Lower leg skin (tissue), 4 donors: ENCODE measurements at regions not wholly inside any gene's neighbourhood (a gene's known extent, or its start where the extent isn't known, plus 50 kb on each side); places are given as distances from the start of the nearest gene placed in this dataset.

Source experiments
- DNase-seq, 2 donors: peaks; one replicate each; pipeline ENCODE4 v3.0.0-alpha.2; 2019; ENCODE audit warnings: low spot score in 2 of 2
- H3K4me3 ChIP-seq: fragments of 200-600 bp; sonication (generic); 2 replicates; pipeline ENCODE4 v1.5.1; 2017; ENCODE audit warnings: mild to moderate bottlenecking, low read depth; ENCODE audit not compliant: poor library complexity, severe bottlenecking
- POLR2A ChIP-seq, 2 donors: fragments of 450-650 bp; IDR thresholded peaks; one replicate each; pipeline ENCODE4 v1.6.1; 2016 to 2017; ENCODE audit warnings: antibody characterized with exemption in 2 of 2, mild to moderate bottlenecking in 1 of 2, moderate library complexity in 1 of 2
- WGBS, 2 donors: methylation state at CpG; one replicate each; pipeline ENCODE4 v1.1.5; 2018; 5-methylcytosine and 5-hydroxymethylcytosine counted together
- intact Hi-C: fragments of 100-400 bp; cut with DNase I; formaldehyde crosslinking; loops from one replicate; pipeline ENCODE4 v1.15.0; 2023; ENCODE audit warnings: low total_unique reads
- TF ChIP-seq, protein P1 (sequence below), 3 donors: fragments of 450-650 bp; IDR thresholded peaks; one replicate each; pipeline ENCODE4 v1.5.1; 2016; ENCODE audit warnings: antibody characterized with exemption in 3 of 3, mild to moderate bottlenecking in 3 of 3, moderate library complexity in 2 of 3

DNA sequence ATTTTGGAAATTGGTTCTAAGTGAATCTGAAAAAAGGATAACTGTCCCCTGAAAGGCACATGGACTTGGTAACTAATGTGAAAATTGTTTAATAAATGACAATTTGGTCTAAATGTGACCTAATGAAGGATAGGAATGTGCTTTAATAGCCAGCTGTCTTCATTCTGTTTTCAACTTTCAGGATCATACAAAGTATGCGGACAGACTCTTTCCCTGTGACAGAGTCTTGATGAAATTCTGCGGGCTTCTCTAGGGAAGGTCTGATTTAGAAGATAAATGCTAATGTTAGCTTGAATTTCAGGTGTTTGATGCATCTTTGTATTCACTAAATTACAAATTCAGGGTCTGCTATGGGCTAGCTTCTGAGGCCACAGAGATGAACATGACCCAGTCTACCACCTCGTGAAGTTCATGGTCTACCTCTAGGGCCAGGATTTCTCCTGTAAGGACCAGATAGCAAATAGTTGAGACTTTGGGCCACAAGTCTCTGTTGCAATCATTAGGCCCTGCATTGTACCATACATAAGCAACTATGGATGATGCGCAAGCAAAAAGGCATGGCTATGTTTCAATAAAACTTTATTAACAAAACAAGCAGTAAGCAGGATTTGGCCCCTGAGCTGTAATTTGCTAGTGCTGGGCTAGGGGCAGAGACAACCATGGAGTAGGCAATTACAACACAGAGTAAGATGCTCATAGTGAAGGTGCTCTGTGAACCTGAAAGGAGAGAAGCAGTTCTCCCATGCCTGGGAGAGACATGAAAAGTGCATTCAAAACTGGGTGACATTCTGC is 368.6 kb downstream of the INHBA start:
- 93 to 97% methylated on average over 4 of the region's 4 CpGs for WGBS, 2 donors
- no peak overlapping the region for H3K4me3 ChIP-seq
- TF ChIP-seq, protein P1, sequence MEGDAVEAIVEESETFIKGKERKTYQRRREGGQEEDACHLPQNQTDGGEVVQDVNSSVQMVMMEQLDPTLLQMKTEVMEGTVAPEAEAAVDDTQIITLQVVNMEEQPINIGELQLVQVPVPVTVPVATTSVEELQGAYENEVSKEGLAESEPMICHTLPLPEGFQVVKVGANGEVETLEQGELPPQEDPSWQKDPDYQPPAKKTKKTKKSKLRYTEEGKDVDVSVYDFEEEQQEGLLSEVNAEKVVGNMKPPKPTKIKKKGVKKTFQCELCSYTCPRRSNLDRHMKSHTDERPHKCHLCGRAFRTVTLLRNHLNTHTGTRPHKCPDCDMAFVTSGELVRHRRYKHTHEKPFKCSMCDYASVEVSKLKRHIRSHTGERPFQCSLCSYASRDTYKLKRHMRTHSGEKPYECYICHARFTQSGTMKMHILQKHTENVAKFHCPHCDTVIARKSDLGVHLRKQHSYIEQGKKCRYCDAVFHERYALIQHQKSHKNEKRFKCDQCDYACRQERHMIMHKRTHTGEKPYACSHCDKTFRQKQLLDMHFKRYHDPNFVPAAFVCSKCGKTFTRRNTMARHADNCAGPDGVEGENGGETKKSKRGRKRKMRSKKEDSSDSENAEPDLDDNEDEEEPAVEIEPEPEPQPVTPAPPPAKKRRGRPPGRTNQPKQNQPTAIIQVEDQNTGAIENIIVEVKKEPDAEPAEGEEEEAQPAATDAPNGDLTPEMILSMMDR (IDR thresholded peaks at IDR 0.05): no peak
- TF ChIP-seq POLR2A (IDR thresholded peaks at IDR 0.05): no peak
- intact Hi-C loops: no loop called here
- DNase-seq: no peak

DNA sequence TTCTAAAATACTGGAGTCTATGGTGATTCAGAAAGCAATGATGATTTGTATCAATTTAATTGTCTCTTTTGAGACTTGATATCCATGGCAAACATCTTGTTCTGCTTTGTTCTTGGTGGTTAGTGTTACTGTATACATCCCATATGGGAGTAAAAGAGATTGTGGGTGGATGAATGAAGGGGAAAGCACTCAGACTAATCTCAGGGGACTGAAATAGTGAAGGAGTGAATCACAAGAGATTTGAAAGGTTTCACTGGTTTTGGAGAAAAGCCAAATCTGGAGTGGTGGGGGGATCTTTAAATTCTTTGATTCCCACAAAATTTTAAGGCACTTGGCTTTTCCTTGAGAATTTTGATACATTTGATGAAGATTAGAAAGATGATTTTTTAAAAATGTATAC is 369.4 kb downstream of the INHBA start:
- intact Hi-C loops: no loop called here
- TF ChIP-seq POLR2A (IDR thresholded peaks at IDR 0.05): no peak
- TF ChIP-seq, protein P1 (IDR thresholded peaks at IDR 0.05): no peak
- no peak overlapping the region for H3K4me3 ChIP-seq
- no peak for DNase-seq

DNA sequence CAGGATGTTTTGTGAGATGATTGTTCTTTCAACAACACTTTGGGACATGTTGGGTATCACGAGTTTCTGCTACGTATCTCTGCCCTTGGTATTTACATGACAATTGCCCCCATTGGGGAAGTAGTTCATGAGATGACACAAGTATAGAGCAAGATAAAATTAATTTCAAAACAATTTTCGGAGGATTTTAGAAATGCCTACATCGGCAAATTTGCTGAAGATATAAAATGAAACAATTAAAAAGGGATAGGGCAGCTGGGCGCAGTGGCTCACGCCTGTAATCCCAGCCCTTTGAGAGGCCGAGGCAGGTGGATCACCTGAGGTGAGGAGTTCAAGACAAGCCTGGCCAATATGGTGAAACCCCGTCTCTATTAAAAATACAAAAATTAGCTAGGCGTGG is 371.7 kb downstream of the INHBA start:
- DNase-seq: no peak
- intact Hi-C loops: no loop called here
- WGBS, 2 donors: 89 to 95% methylated on average over 9 of the region's 9 CpGs
- no peak overlapping the region for H3K4me3 ChIP-seq
- no peak for TF ChIP-seq POLR2A (IDR thresholded peaks at IDR 0.05)
- TF ChIP-seq, protein P1 (IDR thresholded peaks at IDR 0.05): no peak

DNA sequence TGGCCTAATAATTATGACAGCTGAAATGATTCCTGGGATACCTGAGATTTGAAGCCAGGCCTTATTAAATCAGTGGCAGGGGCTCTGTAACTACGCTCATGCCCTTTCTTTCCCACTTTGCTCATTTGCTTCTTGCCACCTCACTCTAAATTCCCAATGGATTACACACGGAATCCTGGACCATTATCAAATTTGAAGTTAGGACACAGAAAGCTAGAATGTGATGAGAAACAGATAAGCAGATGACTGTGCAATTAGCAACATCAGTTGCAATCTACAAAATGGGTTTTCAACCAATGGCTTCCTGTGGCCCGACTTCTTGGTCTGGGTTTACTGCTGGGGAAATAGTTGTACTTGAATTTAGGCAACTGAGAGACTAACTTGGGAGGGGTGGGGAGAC is 374.3 kb downstream of the INHBA start:
- no peak overlapping the region for H3K4me3 ChIP-seq
- intact Hi-C loops: no loop called here
- no peak for DNase-seq
- WGBS, 2 donors: 80 to 86% methylated on average over 3 of the region's 3 CpGs
- TF ChIP-seq, protein P1 (IDR thresholded peaks at IDR 0.05): no peak
- TF ChIP-seq POLR2A (IDR thresholded peaks at IDR 0.05): no peak

DNA sequence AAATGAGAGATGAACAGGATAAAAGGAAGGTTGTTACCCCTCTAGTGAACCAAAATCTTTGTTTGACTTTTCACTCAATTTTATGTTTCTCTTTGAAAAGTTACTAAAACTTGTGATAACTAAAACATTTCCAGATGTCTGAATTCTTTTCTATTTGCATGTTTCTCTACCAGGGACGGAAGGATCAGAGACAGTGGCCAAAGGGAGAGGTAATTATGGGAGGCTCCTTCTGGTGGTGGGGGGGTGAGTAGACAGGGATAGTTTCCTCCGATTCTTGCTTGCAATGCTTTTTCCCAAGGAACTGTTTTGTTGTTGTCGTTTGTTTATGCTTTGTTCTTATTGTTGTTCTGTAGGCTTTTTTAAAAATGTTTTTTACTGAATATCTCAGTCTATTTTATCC is 374.8 kb downstream of the INHBA start:
- intact Hi-C loops: no loop called here
- no peak for DNase-seq
- WGBS, 2 donors: 51 to 66% methylated on average over 3 of the region's 3 CpGs
- H3K4me3 ChIP-seq: no peak overlapping the region
- TF ChIP-seq, protein P1 (IDR thresholded peaks at IDR 0.05): no peak
- TF ChIP-seq POLR2A (IDR thresholded peaks at IDR 0.05): no peak

DNA sequence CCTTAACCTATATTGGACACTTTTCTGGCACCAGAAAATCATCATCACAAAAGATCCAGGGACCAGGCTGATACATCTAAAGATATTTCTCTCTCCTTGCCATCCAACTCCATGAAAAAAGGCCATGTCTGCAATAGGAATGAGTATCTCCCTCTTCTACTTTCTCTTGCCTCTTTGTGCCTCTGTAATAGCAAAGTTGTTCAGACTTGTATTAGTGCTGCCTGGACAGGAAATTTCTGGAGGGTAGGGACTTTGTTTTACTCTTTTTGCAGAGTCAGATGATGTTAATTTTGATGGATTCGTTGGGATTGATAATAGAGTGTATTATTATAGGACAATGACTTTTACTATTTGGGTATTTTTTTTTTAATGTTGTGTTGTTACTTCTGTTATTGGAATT is 376.3 kb downstream of the INHBA start:
- 33 to 48% methylated on average over 1 of the region's 1 CpG for WGBS, 2 donors
- intact Hi-C loops: no loop called here
- no peak for DNase-seq
- TF ChIP-seq, protein P1 (IDR thresholded peaks at IDR 0.05): no peak
- no peak for TF ChIP-seq POLR2A (IDR thresholded peaks at IDR 0.05)
- no peak overlapping the region for H3K4me3 ChIP-seq
